ENCODE measurements at regions not wholly inside any gene's neighbourhood (a gene's known extent, or its start where the extent isn't known, plus 50 kb on each side); places are given as distances from the start of the nearest gene placed in this dataset.

DNA sequence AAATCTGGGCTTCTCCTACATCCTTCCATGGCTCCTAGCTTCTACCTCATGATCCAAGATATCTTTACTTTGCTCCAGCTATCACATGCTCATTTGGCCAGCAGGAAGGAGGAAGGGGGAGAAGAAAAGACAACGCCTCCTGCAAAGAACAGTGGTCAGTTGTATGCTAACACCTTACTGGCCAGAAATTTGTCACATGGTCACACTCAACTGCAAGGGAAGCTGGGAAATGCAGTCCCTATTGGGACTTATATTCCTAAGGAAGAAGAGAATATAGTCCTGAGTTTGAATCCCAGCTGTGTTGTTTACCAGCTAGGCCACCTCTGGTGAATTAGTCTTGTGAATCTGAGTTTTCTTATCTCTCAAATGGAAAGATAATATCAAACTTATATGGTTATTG lies 272.0 kb downstream of the BLID start:
- TF ChIP-seq TCF7L2 (IDR thresholded peaks at IDR 0.05; ENCODE audit: low read depth, low read length), result no peak
- TF ChIP-seq, protein P1, sequence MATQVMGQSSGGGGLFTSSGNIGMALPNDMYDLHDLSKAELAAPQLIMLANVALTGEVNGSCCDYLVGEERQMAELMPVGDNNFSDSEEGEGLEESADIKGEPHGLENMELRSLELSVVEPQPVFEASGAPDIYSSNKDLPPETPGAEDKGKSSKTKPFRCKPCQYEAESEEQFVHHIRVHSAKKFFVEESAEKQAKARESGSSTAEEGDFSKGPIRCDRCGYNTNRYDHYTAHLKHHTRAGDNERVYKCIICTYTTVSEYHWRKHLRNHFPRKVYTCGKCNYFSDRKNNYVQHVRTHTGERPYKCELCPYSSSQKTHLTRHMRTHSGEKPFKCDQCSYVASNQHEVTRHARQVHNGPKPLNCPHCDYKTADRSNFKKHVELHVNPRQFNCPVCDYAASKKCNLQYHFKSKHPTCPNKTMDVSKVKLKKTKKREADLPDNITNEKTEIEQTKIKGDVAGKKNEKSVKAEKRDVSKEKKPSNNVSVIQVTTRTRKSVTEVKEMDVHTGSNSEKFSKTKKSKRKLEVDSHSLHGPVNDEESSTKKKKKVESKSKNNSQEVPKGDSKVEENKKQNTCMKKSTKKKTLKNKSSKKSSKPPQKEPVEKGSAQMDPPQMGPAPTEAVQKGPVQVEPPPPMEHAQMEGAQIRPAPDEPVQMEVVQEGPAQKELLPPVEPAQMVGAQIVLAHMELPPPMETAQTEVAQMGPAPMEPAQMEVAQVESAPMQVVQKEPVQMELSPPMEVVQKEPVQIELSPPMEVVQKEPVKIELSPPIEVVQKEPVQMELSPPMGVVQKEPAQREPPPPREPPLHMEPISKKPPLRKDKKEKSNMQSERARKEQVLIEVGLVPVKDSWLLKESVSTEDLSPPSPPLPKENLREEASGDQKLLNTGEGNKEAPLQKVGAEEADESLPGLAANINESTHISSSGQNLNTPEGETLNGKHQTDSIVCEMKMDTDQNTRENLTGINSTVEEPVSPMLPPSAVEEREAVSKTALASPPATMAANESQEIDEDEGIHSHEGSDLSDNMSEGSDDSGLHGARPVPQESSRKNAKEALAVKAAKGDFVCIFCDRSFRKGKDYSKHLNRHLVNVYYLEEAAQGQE (IDR thresholded peaks at IDR 0.05; ENCODE audit: insufficient read depth in 1 of 2, low read depth in 2 of 2, low read length in 1 of 2), result no peak
- no peak for TF ChIP-seq POLR2AphosphoS5 (IDR thresholded peaks at IDR 0.05; ENCODE audit: low read depth, low read length)
- TF ChIP-seq, protein P2, sequence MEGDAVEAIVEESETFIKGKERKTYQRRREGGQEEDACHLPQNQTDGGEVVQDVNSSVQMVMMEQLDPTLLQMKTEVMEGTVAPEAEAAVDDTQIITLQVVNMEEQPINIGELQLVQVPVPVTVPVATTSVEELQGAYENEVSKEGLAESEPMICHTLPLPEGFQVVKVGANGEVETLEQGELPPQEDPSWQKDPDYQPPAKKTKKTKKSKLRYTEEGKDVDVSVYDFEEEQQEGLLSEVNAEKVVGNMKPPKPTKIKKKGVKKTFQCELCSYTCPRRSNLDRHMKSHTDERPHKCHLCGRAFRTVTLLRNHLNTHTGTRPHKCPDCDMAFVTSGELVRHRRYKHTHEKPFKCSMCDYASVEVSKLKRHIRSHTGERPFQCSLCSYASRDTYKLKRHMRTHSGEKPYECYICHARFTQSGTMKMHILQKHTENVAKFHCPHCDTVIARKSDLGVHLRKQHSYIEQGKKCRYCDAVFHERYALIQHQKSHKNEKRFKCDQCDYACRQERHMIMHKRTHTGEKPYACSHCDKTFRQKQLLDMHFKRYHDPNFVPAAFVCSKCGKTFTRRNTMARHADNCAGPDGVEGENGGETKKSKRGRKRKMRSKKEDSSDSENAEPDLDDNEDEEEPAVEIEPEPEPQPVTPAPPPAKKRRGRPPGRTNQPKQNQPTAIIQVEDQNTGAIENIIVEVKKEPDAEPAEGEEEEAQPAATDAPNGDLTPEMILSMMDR (IDR thresholded peaks at IDR 0.05), result no peak
- Histone ChIP-seq H3K27ac (ENCODE audit: low read length) (no peak overlapping the region), H3K36me3 (ENCODE audit: control insufficient read depth, insufficient read depth, low read length) (no peaks in the 10 kb centered on the region), H3K4me3 (ENCODE audit: low read depth in 2 of 2, low read length in 2 of 2) (no peak overlapping the region), H3K9me3 (ENCODE audit: control insufficient read depth, insufficient read depth, low read depth, low read length) (no peaks in the 10 kb centered on the region), H3K4me1 (ENCODE audit: control insufficient read depth, insufficient read depth, low read length) (no peaks in the 10 kb centered on the region), H3K27me3 (ENCODE audit: control insufficient read depth, insufficient read depth, low read length) (no peaks in the 10 kb centered on the region; the same call in 1 of the 2 replicates)
- no TSS peak for BruUV-seq (replicated peaks)
- in situ Hi-C loops (cut with HindIII; ENCODE audit: low pct_unique_long_range_greater_than_20kb, low sequenced_read_pairs) (no loop called here), intact Hi-C loops (cut with micrococcal nuclease; ENCODE audit: unreplicated experiment) (no loop called here)
- DNase-seq (ENCODE audit: low read depth, low spot score) (no peak), ATAC-seq (no peak)
- CTCF ChIA-PET, result no interaction called here
- POLR2A ChIA-PET, result no interaction called here

DNA sequence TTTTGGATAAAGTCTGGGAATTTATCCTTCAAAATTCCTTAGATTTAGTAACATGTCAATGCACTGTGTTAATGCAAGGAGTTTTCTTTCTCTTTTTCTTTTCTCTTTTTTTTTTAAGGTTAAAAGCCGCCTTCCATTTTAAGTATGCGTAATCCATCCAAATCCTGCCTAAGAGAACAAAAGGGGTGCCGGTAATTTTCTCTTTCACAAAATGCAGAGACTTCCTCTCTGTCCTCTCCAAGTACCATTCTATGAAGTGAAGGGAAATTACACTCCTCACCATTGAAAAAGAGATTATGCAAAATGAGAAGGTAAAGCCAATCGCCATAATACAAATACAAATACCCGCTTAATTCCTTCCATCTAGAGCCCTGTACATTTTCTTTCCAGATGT lies 273.8 kb downstream of the BLID start:
- in situ Hi-C loops (cut with HindIII; ENCODE audit: low pct_unique_long_range_greater_than_20kb, low sequenced_read_pairs) (no loop called here), intact Hi-C loops (cut with micrococcal nuclease; ENCODE audit: unreplicated experiment) (no loop called here)
- Histone ChIP-seq H3K9me3 (ENCODE audit: control insufficient read depth, insufficient read depth, low read depth, low read length) (no peaks in the 10 kb centered on the region), H3K4me3 (ENCODE audit: low read depth in 2 of 2, low read length in 2 of 2) (no peak overlapping the region), H3K27ac (ENCODE audit: low read length) (no peak overlapping the region), H3K36me3 (ENCODE audit: control insufficient read depth, insufficient read depth, low read length) (no peaks in the 10 kb centered on the region), H3K27me3 (ENCODE audit: control insufficient read depth, insufficient read depth, low read length) (no peaks in the 10 kb centered on the region; the same call in 1 of the 2 replicates), H3K4me1 (ENCODE audit: control insufficient read depth, insufficient read depth, low read length) (no peaks in the 10 kb centered on the region)
- TF ChIP-seq SIN3A (IDR thresholded peaks at IDR 0.05; ENCODE audit: borderline replicate concordance, insufficient read depth, low read depth, low read length), result no peak
- TF ChIP-seq, protein P1 (IDR thresholded peaks at IDR 0.05; ENCODE audit: insufficient read depth in 1 of 2, low read depth in 2 of 2, low read length in 1 of 2), result no peak
- TF ChIP-seq, protein P2 (IDR thresholded peaks at IDR 0.05), result no peak
- no peak for TF ChIP-seq POLR2AphosphoS5 (IDR thresholded peaks at IDR 0.05; ENCODE audit: low read depth, low read length)
- TF ChIP-seq TCF7L2 (IDR thresholded peaks at IDR 0.05; ENCODE audit: low read depth, low read length), result no peak
- no peak for ATAC-seq
- POLR2A ChIA-PET, result no interaction called here
- CTCF ChIA-PET, result no interaction called here
- DNase-seq (ENCODE audit: low read depth, low spot score), result no peak
- no TSS peak for BruUV-seq (replicated peaks)

Measured in Panc1 (cell line).